BE2C (cell line): ENCODE measurements at regions not wholly inside any gene's neighbourhood (a gene's known extent, or its start where the extent isn't known, plus 50 kb on each side); places are given as distances from the start of the nearest gene placed in this dataset.
"Not testable (repeated sequence)": the region's sequence is repeated elsewhere in the genome, so short reads cannot be mapped to it uniquely, and the experiment has no call there.

Source experiments
- DNase-seq: peaks from one replicate; pipeline ENCODE4 v3.0.0-alpha.2; 2020
- H3K27me3 ChIP-seq: fragments of 250-450 bp; sonication (Bioruptor Pico); 2 replicates; pipeline ENCODE4 v1.5.1; 2020; ENCODE audit warnings: mild to moderate bottlenecking
- H3K36me3 ChIP-seq: fragments of 250-450 bp; sonication (Bioruptor Pico); 2 replicates; pipeline ENCODE4 v1.5.1; 2020; ENCODE audit warnings: mild to moderate bottlenecking
- H3K4me1 ChIP-seq: fragments of 250-450 bp; sonication (Bioruptor Pico); 2 replicates; pipeline ENCODE4 v1.5.1; 2020
- H3K4me3 ChIP-seq: 2 replicates; pipeline ENCODE4 v1.5.1; 2011; ENCODE audit warnings: low read depth, low read length
- H3K9me3 ChIP-seq: fragments of 250-450 bp; sonication (Bioruptor Pico); 2 replicates; pipeline ENCODE4 v1.5.1; 2020
- CTCF ChIP-seq: IDR thresholded peaks from 2 replicates; pipeline ENCODE4 v1.5.1; 2012; ENCODE audit warnings: mild to moderate bottlenecking, low read depth, low read length

DNA sequence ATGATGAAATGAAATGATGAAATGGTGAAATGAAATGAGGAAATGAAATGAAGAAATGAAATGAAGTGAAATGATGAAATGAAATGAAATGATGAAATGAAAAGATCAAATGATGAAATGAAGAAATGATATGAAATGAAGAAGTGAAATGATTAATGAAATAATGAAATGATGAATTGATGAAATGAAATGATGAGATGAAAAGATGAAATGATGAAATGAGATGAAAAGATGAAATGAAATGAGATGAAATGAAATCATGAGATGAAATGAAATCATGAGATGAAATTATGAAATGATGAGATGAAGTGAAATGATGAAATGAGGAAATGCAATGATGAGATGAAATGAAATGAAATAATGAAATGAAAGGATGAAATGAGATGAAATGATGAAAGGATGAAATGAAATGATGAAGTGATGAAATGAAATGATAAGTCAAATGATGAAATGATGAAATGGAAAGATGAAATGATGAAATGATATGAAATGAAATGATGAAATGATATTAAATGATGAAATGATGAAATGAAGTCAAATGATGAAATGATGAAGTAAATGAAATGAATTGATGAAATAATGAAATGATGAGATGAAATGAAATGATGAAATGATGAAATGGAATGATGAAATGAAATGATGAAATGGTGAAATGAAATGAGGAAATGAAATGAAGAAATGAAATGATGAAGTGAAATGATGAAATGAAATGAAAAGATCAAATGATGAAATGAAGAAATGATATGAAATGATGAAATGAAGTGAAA is 220.9 kb upstream of the VKORC1L1 start:
- H3K4me3 ChIP-seq, H3K27me3 ChIP-seq, H3K9me3 ChIP-seq, H3K36me3 ChIP-seq, DNase-seq, H3K4me1 ChIP-seq: not testable (repeated sequence)

GRCh38 chr7:65652669-65653068 is 220.2 kb upstream of the VKORC1L1 start:
- not testable (repeated sequence) for H3K36me3 ChIP-seq, H3K4me1 ChIP-seq, H3K9me3 ChIP-seq, DNase-seq, H3K4me3 ChIP-seq, H3K27me3 ChIP-seq

GRCh38 chr7:65656494-65657188 is 216.2 kb upstream of the VKORC1L1 start:
- not testable (repeated sequence) for H3K9me3 ChIP-seq, H3K4me3 ChIP-seq, H3K27me3 ChIP-seq, H3K36me3 ChIP-seq, H3K4me1 ChIP-seq, DNase-seq

DNA sequence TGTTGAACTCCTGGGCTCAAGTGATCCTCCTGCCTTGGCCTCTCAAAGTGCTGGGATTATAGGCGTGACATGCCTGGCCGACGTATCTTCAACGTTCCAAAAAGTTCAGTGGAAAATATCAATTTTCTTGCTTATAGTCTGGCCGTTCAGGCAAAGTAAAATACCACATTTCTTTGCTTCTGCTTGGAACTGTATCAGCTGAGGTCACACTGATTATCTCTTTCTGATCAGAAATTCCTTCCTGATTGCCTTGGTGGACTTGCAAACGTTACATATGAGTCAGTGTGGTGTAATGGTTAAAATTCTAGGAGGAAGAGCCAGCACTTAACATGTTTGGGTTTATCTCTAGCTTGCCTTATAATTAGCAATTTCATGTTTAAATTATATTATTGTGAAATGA is 189.5 kb upstream of the VKORC1L1 start:
- not testable (repeated sequence) for H3K9me3 ChIP-seq, DNase-seq

DNA sequence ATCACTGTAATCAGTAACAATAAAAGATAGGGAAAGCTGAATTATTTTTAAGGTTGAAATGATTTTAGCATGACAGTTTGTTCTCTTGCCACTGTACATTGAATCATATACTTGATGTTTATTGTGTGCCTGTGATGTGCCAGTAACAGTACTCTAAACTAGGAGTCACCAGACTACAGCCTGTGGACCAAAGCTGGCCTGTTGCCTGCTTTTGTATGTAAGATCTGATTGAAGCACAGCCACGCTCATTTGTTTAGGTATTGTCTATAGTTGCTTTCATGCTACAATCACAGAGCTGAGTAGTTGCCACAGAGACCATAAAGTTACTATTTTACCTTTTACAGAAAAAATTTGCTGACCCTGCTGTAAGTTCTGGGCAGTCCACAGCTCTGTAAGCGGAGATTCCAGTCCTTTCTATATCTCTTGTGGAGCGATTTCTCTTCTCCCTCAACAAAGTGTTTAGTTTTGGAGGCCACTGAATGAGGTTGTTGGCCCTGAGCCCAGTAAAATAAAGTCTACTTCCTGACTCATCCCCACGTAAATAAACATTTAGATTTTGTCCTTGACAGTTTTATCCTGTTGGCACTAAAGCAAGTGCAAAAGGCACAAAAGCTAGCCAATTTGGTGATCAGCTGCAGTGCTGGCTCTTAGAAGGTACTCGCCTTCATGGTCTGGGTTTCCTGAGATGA is 173.7 kb upstream of the VKORC1L1 start:
- H3K36me3 ChIP-seq, H3K27me3 ChIP-seq: not testable (repeated sequence)

More for the DNA sequence above, 189.5 kb upstream of the VKORC1L1 start:
- H3K27me3 ChIP-seq, H3K36me3 ChIP-seq, H3K4me3 ChIP-seq, H3K4me1 ChIP-seq: not testable (repeated sequence)

GRCh38 chr7:65699715-65700356 is 173.0 kb upstream of the VKORC1L1 start:
- not testable (repeated sequence) for H3K4me1 ChIP-seq, H3K4me3 ChIP-seq, H3K27me3 ChIP-seq, H3K9me3 ChIP-seq, DNase-seq, H3K36me3 ChIP-seq

More for the DNA sequence above, 173.7 kb upstream of the VKORC1L1 start:
- not testable (repeated sequence) for H3K9me3 ChIP-seq, H3K4me3 ChIP-seq, DNase-seq, H3K4me1 ChIP-seq

DNA sequence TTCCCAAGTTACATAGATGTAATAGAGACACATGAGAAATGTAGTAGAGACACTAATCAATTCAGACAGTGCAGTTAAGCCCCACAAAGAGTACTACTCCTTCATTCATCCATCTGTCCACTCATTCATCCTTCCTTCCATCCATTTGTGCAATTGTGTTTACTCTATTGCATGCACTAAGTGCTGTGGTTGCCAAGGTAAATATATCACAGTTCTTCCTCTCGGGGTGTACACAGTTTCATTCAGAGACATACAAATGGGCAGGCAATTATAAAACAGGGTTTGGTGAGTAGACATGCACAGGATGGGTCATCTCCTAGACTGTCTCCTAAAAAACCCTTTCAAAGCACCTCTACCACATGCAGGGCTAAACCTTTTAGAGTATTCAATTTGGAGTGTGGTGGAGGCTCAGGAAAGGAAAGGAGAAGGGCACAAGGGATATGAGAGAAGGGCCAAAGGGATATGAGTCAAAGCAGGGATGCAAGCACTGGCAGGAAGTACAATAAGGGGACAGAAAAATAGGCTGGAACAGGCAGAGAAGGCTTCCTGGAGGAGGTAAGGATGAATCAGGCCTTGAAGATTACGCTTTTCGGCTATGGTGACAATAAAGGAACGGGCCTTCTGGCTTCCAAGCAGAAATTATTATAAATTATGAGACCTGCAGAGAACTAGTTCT is 153.6 kb upstream of the VKORC1L1 start:
- not testable (repeated sequence) for H3K4me1 ChIP-seq, H3K4me3 ChIP-seq, H3K9me3 ChIP-seq, DNase-seq, H3K27me3 ChIP-seq, H3K36me3 ChIP-seq

DNA sequence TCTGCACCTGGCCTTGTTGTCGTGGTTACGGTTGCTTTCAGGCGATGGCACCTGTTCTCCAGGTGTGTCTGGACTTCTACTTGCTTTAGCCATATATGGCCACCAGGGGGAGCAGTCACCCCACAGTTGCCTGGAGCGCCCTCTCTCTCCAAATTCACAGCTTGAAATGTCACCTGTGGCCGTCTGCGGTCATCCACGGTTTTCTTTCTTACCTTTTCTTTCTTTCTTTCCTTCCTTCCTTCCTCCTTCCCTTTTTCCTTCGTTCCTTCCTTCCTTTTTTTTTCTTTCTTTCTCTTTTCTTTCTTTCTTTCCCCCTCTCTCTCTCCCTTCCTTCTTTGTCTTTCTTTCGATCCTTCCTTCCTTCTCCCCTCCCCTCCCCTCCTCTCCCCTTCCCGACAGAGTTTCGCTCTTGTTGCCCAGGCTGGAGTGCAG is 150.5 kb upstream of the VKORC1L1 start:
- H3K9me3 ChIP-seq: no peaks in the 10 kb centered on the region
- H3K4me3 ChIP-seq: no peak overlapping the region
- peak; percentile 89 for TF ChIP-seq CTCF
- no peaks in the 10 kb centered on the region for H3K36me3 ChIP-seq
- no peaks in the 10 kb centered on the region for H3K27me3 ChIP-seq
- no peaks in the 10 kb centered on the region for H3K4me1 ChIP-seq
- DNase-seq: peak; percentile 59

GRCh38 chr7:65727182-65727581 is 145.7 kb upstream of the VKORC1L1 start:
- DNase-seq: peak; percentile 15
- H3K4me3 ChIP-seq, H3K9me3 ChIP-seq, H3K4me1 ChIP-seq, H3K27me3 ChIP-seq, H3K36me3 ChIP-seq: not testable (repeated sequence)

DNA sequence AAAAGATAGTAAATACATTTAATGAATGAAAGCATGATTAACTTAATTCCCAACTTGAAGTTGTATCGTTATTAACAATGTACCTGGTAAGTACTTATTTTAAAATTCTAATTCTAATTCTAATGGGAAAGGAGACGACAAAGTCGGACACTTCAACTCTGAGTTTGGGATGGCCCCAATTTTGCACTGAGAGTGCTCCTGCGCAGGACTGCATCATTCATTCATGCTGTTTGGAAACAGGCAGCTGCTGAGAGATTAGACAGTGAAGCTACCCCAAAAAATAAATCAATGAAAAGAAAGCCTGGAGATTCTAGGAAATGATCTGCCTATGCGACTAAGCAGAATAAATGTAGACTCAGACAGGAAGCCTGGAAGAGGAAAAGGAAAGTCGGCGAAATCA is 141.7 kb upstream of the VKORC1L1 start:
- no peaks in the 10 kb centered on the region for H3K4me1 ChIP-seq
- H3K9me3 ChIP-seq: no peaks in the 10 kb centered on the region

More for the DNA sequence above, 141.7 kb upstream of the VKORC1L1 start:
- Histone ChIP-seq H3K4me3 (peak overlapping the region; percentile 51), H3K27me3 (no peaks in the 10 kb centered on the region), H3K36me3 (no peaks in the 10 kb centered on the region)
- no peak for DNase-seq
- no peak for TF ChIP-seq CTCF
